Vagina (tissue), 2 donors: ENCODE measurements at regions not wholly inside any gene's neighbourhood (a gene's known extent, or its start where the extent isn't known, plus 50 kb on each side); places are given as distances from the start of the nearest gene placed in this dataset.

ENCODE experiments used
- CTCF ChIP-seq, 3 experiments: fragments of 450-650 bp in 2 of 3; fragments of 200-600 bp in 1 of 3; sonication (generic) in 1 of 3; IDR thresholded peaks; one replicate each; pipeline ENCODE4 v1.5.1; 2017 to 2019; ENCODE audit warnings: antibody characterized with exemption in 3 of 3, mild to moderate bottlenecking in 2 of 3, moderate library complexity in 2 of 3
- POLR2A ChIP-seq, 2 donors: fragments of 450-650 bp; IDR thresholded peaks; one replicate each; pipeline ENCODE4 v1.6.1; 2017; ENCODE audit warnings: antibody characterized with exemption in 2 of 2, mild to moderate bottlenecking in 2 of 2, moderate library complexity in 2 of 2
- POLR2AphosphoS5 ChIP-seq, 2 donors: sonication (generic); formaldehyde crosslinking; IDR thresholded peaks; one replicate each; pipeline ENCODE4 v1.9.0; 2017; ENCODE audit warnings: antibody characterized with exemption in 2 of 2, mild to moderate bottlenecking in 2 of 2, low read depth in 1 of 2; ENCODE audit not compliant: insufficient read depth in 1 of 2

GRCh38 chr21:38976900-38977299 lies 171.2 kb downstream of the ETS2 start:
- TF ChIP-seq CTCF (IDR thresholded peaks at IDR 0.05) (no peak), POLR2A (IDR thresholded peaks at IDR 0.05) (no peak), POLR2AphosphoS5 (IDR thresholded peaks at IDR 0.05; ENCODE audit: insufficient read depth in 1 of 2, low read depth in 1 of 2) (no peak)
